ENCODE measurements at regions not wholly inside any gene's neighbourhood (a gene's known extent, or its start where the extent isn't known, plus 50 kb on each side); places are given as distances from the start of the nearest gene placed in this dataset.

GRCh38 chr5:61230492-61230891 is 68.2 kb upstream of the SMIM15 start:
- no peaks in the 10 kb centered on the region for H3K27me3 ChIP-seq (replicated peaks in 1 of 4; ENCODE audit: control extremely low read depth in 1 of 4, control insufficient read depth in 3 of 4, insufficient read depth in 4 of 4, low read length in 3 of 4)
- H4K20me1 ChIP-seq (ENCODE audit: control insufficient read depth, insufficient read depth, low read length, poor library complexity, severe bottlenecking) = no peaks in the 10 kb centered on the region
- no peak for ATAC-seq (ENCODE audit: low read depth)
- H3K4me3 ChIP-seq (ENCODE audit: control extremely low read depth in 1 of 5, extremely low read depth in 1 of 5, insufficient read depth in 1 of 5, low read depth in 2 of 5, low read length in 4 of 5) = no peak overlapping the region
- ChIA-PET POLR2A (no interaction called here), CTCF (no interaction called here)
- no peak overlapping the region for H3K9ac ChIP-seq (ENCODE audit: low read length)
- H3K79me2 ChIP-seq (ENCODE audit: control insufficient read depth, insufficient read depth, low read length) = no peaks in the 10 kb centered on the region
- Mint-ChIP-seq H3K9me3 (ENCODE audit: insufficient read depth) (no peaks in the 10 kb centered on the region), H3K27me3 (no peaks in the 10 kb centered on the region), H3K4me3 (no peak overlapping the region), H3K27ac (no peak overlapping the region), H3K4me1 (peaks cover 6% of the 10 kb centered on the region)
- TF ChIP-seq, protein P1, sequence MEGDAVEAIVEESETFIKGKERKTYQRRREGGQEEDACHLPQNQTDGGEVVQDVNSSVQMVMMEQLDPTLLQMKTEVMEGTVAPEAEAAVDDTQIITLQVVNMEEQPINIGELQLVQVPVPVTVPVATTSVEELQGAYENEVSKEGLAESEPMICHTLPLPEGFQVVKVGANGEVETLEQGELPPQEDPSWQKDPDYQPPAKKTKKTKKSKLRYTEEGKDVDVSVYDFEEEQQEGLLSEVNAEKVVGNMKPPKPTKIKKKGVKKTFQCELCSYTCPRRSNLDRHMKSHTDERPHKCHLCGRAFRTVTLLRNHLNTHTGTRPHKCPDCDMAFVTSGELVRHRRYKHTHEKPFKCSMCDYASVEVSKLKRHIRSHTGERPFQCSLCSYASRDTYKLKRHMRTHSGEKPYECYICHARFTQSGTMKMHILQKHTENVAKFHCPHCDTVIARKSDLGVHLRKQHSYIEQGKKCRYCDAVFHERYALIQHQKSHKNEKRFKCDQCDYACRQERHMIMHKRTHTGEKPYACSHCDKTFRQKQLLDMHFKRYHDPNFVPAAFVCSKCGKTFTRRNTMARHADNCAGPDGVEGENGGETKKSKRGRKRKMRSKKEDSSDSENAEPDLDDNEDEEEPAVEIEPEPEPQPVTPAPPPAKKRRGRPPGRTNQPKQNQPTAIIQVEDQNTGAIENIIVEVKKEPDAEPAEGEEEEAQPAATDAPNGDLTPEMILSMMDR (IDR thresholded peaks at IDR 0.05) = no peak
- no peak for TF ChIP-seq EZH2 (IDR thresholded peaks at IDR 0.05; ENCODE audit: borderline replicate concordance, insufficient read depth, low read depth, low read length, poor library complexity, severe bottlenecking)
- H2AFZ ChIP-seq (ENCODE audit: insufficient read depth, low read depth, low read length, poor library complexity, severe bottlenecking) = no peak overlapping the region
- intact Hi-C loops (cut with micrococcal nuclease) = no loop called here
- no peaks in the 10 kb centered on the region for H3K9me3 ChIP-seq (ENCODE audit: control extremely low read depth in 1 of 3, control insufficient read depth in 2 of 3, insufficient read depth in 1 of 3, low read length in 2 of 3)
- H3K4me1 ChIP-seq (ENCODE audit: control insufficient read depth in 2 of 2, insufficient read depth in 2 of 2, low read length in 2 of 2) = peaks cover 0 to 4% of the 10 kb centered on the region in 2 donors
- no peak overlapping the region for H3K27ac ChIP-seq (ENCODE audit: low read length in 2 of 2)
- H3K36me3 ChIP-seq (replicated peaks in 1 of 2; ENCODE audit: control extremely low read depth in 1 of 2, control insufficient read depth in 1 of 2, extremely low read depth in 1 of 2, insufficient read depth in 2 of 2, low read length in 1 of 2) = no peaks in the 10 kb centered on the region
- no peak overlapping the region for H3K4me2 ChIP-seq (replicated peaks; ENCODE audit: low read depth, low read length, poor library complexity, severe bottlenecking)
- WGBS (ENCODE audit: insufficient coverage) = 88% methylated on average over 3 of the region's 3 CpGs
- DNase-seq = no peak

- Mint-ChIP-seq H3K9me3 (ENCODE audit: insufficient read depth) (no peaks in the 10 kb centered on the region), H3K27me3 (peaks cover under 1% of the 10 kb centered on the region), H3K4me1 (peaks cover 6% of the 10 kb centered on the region), H3K4me3 (no peak overlapping the region), H3K27ac (no peak overlapping the region)
- TF ChIP-seq, protein P1 (IDR thresholded peaks at IDR 0.05) = no peak
- TF ChIP-seq EZH2 (IDR thresholded peaks at IDR 0.05; ENCODE audit: borderline replicate concordance, insufficient read depth, low read depth, low read length, poor library complexity, severe bottlenecking) = no peak
- Histone ChIP-seq H3K79me2 (ENCODE audit: control insufficient read depth, insufficient read depth, low read length) (no peaks in the 10 kb centered on the region), H3K4me1 (ENCODE audit: control insufficient read depth in 2 of 2, insufficient read depth in 2 of 2, low read length in 2 of 2) (peaks cover 0 to 4% of the 10 kb centered on the region in 2 donors), H3K27me3 (replicated peaks in 1 of 4; ENCODE audit: control extremely low read depth in 1 of 4, control insufficient read depth in 3 of 4, insufficient read depth in 4 of 4, low read length in 3 of 4) (no peaks in the 10 kb centered on the region), H3K4me3 (ENCODE audit: control extremely low read depth in 1 of 5, extremely low read depth in 1 of 5, insufficient read depth in 1 of 5, low read depth in 2 of 5, low read length in 4 of 5) (no peak overlapping the region), H3K36me3 (replicated peaks in 1 of 2; ENCODE audit: control extremely low read depth in 1 of 2, control insufficient read depth in 1 of 2, extremely low read depth in 1 of 2, insufficient read depth in 2 of 2, low read length in 1 of 2) (no peaks in the 10 kb centered on the region), H3K9me3 (ENCODE audit: control extremely low read depth in 1 of 3, control insufficient read depth in 2 of 3, insufficient read depth in 1 of 3, low read length in 2 of 3) (no peaks in the 10 kb centered on the region), H4K20me1 (ENCODE audit: control insufficient read depth, insufficient read depth, low read length, poor library complexity, severe bottlenecking) (no peaks in the 10 kb centered on the region), H3K27ac (ENCODE audit: low read length in 2 of 2) (no peak overlapping the region), H3K9ac (ENCODE audit: low read length) (no peak overlapping the region), H2AFZ (ENCODE audit: insufficient read depth, low read depth, low read length, poor library complexity, severe bottlenecking) (no peak overlapping the region), H3K4me2 (replicated peaks; ENCODE audit: low read depth, low read length, poor library complexity, severe bottlenecking) (no peak overlapping the region)
- DNase-seq (no peak), ATAC-seq (ENCODE audit: low read depth) (no peak)
- CTCF ChIA-PET = no interaction called here
- intact Hi-C loops (cut with micrococcal nuclease) = no loop called here
- POLR2A ChIA-PET = no interaction called here
These were observed 69.5 kb upstream of the SMIM15 start for GRCh38 chr5:61231813-61232212.
